ENCODE measurements at regions not wholly inside any gene's neighbourhood (a gene's known extent, or its start where the extent isn't known, plus 50 kb on each side); places are given as distances from the start of the nearest gene placed in this dataset.

GRCh38 chr2:8081130-8081529, 600.7 kb upstream of the ID2 start:
- Histone ChIP-seq H3K9me2 (ENCODE audit: insufficient read depth) (no peaks in the 10 kb centered on the region), H3K27me3 (replicated peaks; ENCODE audit: insufficient read depth) (no peaks in the 10 kb centered on the region), H3K9ac (no peak overlapping the region), H3K9me3 (ENCODE audit: low read depth) (no peaks in the 10 kb centered on the region), H3K4me1 (ENCODE audit: insufficient read depth) (peaks cover 2% of the 10 kb centered on the region), H3K4me2 (ENCODE audit: unreplicated experiment) (no peak overlapping the region), H3K79me2 (ENCODE audit: insufficient read depth) (no peaks in the 10 kb centered on the region), H3K36me3 (ENCODE audit: low read depth) (no peaks in the 10 kb centered on the region), H3F3A (ENCODE audit: insufficient read depth) (peaks cover 4% of the 10 kb centered on the region; the same call in 1 of the 2 replicates), H3K4me3 (no peak overlapping the region), H3K27ac (no peak overlapping the region), H4K20me1 (ENCODE audit: insufficient read depth) (no peaks in the 10 kb centered on the region), H2AFZ (no peak overlapping the region)
- in situ Hi-C loops (cut with MboI), result no loop called here
- DNase-seq, result no peak
- WGBS, 2 experiments (ENCODE audit: low coverage in 1 of 2, low lambda C conversion rate in 2 of 2, missing lambda C conversion rate in 2 of 2), result 46 to 50% methylated on average over 5 of the region's 5 CpGs
- TF ChIP-seq EZH2phosphoT487 (IDR thresholded peaks at IDR 0.05; ENCODE audit: insufficient read depth, low read depth) (no peak), EZH2 (IDR thresholded peaks at IDR 0.05; ENCODE audit: insufficient read depth, poor library complexity, severe bottlenecking) (no peak)

- H3K36me3 ChIP-seq (ENCODE audit: low read depth), result no peaks in the 10 kb centered on the region
- peaks cover 18% of the 10 kb centered on the region for H3K4me1 ChIP-seq (ENCODE audit: insufficient read depth)
- no peak overlapping the region for H3K9ac ChIP-seq
- TF ChIP-seq EZH2phosphoT487 (IDR thresholded peaks at IDR 0.05; ENCODE audit: insufficient read depth, low read depth) (no peak), EZH2 (IDR thresholded peaks at IDR 0.05; ENCODE audit: insufficient read depth, poor library complexity, severe bottlenecking) (no peak)
- H3K27ac ChIP-seq, result no peak overlapping the region
- in situ Hi-C loops (cut with MboI), result no loop called here
- no peak for DNase-seq
- H4K20me1 ChIP-seq (ENCODE audit: insufficient read depth), result no peaks in the 10 kb centered on the region
- H3K27me3 ChIP-seq (replicated peaks; ENCODE audit: insufficient read depth), result no peaks in the 10 kb centered on the region
- 75 to 83% methylated on average over 4 of the region's 4 CpGs for WGBS, 2 experiments (ENCODE audit: low coverage in 1 of 2, low lambda C conversion rate in 2 of 2, missing lambda C conversion rate in 2 of 2)
- no peak overlapping the region for H3K4me2 ChIP-seq (ENCODE audit: unreplicated experiment)
- H3K9me2 ChIP-seq (ENCODE audit: insufficient read depth), result no peaks in the 10 kb centered on the region
- H2AFZ ChIP-seq, result no peak overlapping the region
- peaks cover 20% of the 10 kb centered on the region for H3F3A ChIP-seq (ENCODE audit: insufficient read depth)
- H3K9me3 ChIP-seq (ENCODE audit: low read depth), result no peaks in the 10 kb centered on the region
- H3K79me2 ChIP-seq (ENCODE audit: insufficient read depth), result no peaks in the 10 kb centered on the region
- H3K4me3 ChIP-seq, result no peak overlapping the region
Observed at GRCh38 chr2:8082840-8083239, 599.0 kb upstream of the ID2 start.

GRCh38 chr2:8086357-8086756, 595.5 kb upstream of the ID2 start:
- no peak overlapping the region for H2AFZ ChIP-seq
- H3K4me3 ChIP-seq, result no peak overlapping the region
- WGBS, 2 experiments (ENCODE audit: low coverage in 1 of 2, low lambda C conversion rate in 2 of 2, missing lambda C conversion rate in 2 of 2), result 94 to 95% methylated on average over 2 of the region's 2 CpGs
- H3K4me1 ChIP-seq (ENCODE audit: insufficient read depth), result peaks cover 49% of the 10 kb centered on the region
- no peak for TF ChIP-seq EZH2phosphoT487 (IDR thresholded peaks at IDR 0.05; ENCODE audit: insufficient read depth, low read depth)
- TF ChIP-seq EZH2 (IDR thresholded peaks at IDR 0.05; ENCODE audit: insufficient read depth, poor library complexity, severe bottlenecking), result no peak
- peak overlapping the region; percentile 67 for H3K9ac ChIP-seq
- no peaks in the 10 kb centered on the region for H3K27me3 ChIP-seq (replicated peaks; ENCODE audit: insufficient read depth)
- H3K79me2 ChIP-seq (ENCODE audit: insufficient read depth), result no peaks in the 10 kb centered on the region
- no peaks in the 10 kb centered on the region for H3K9me2 ChIP-seq (ENCODE audit: insufficient read depth)
- H3F3A ChIP-seq (ENCODE audit: insufficient read depth), result peaks cover 54% of the 10 kb centered on the region
- H4K20me1 ChIP-seq (ENCODE audit: insufficient read depth), result no peaks in the 10 kb centered on the region
- H3K27ac ChIP-seq, result peak overlapping the region; percentile 91
- no peaks in the 10 kb centered on the region for H3K36me3 ChIP-seq (ENCODE audit: low read depth)
- H3K4me2 ChIP-seq (ENCODE audit: unreplicated experiment), result no peak overlapping the region
- no peaks in the 10 kb centered on the region for H3K9me3 ChIP-seq (ENCODE audit: low read depth)
- peak; percentile 43 for DNase-seq
- in situ Hi-C loops (cut with MboI), result no loop called here

- Histone ChIP-seq H3K4me1 (ENCODE audit: insufficient read depth) (peaks cover 50% of the 10 kb centered on the region), H3K27ac (peak overlapping the region; percentile 91), H3K9me3 (ENCODE audit: low read depth) (no peaks in the 10 kb centered on the region), H3K79me2 (ENCODE audit: insufficient read depth) (no peaks in the 10 kb centered on the region), H4K20me1 (ENCODE audit: insufficient read depth) (no peaks in the 10 kb centered on the region), H3K9me2 (ENCODE audit: insufficient read depth) (no peaks in the 10 kb centered on the region), H3F3A (ENCODE audit: insufficient read depth) (peaks cover 57% of the 10 kb centered on the region), H3K9ac (peak overlapping the region; percentile 67), H3K27me3 (replicated peaks; ENCODE audit: insufficient read depth) (no peaks in the 10 kb centered on the region), H3K4me2 (ENCODE audit: unreplicated experiment) (peak overlapping the region; percentile 69), H3K4me3 (no peak overlapping the region), H2AFZ (0 out of 2 replicates have a peak overlapping the region, but pooled peaks have one; percentile 27), H3K36me3 (ENCODE audit: low read depth) (no peaks in the 10 kb centered on the region)
- WGBS, 2 experiments (ENCODE audit: low coverage in 1 of 2, low lambda C conversion rate in 2 of 2, missing lambda C conversion rate in 2 of 2), result 27 to 50% methylated on average over 3 to 4 of the region's 4 CpGs
- DNase-seq, result peak; percentile 98
- in situ Hi-C loops (cut with MboI), result no loop called here
- no peak for TF ChIP-seq EZH2phosphoT487 (IDR thresholded peaks at IDR 0.05; ENCODE audit: insufficient read depth, low read depth)
- TF ChIP-seq EZH2 (IDR thresholded peaks at IDR 0.05; ENCODE audit: insufficient read depth, poor library complexity, severe bottlenecking), result no peak
Observed at GRCh38 chr2:8086796-8087479, 594.9 kb upstream of the ID2 start.

All from GM23248 (cell line).